CD4-positive, alpha-beta memory T cell (primary cell): ENCODE measurements at regions not wholly inside any gene's neighbourhood (a gene's known extent, or its start where the extent isn't known, plus 50 kb on each side); places are given as distances from the start of the nearest gene placed in this dataset.

Experiments
- CTCF ChIA-PET: fragments of 350-600 bp; sonication (Branson Sonifier 250); formaldehyde crosslinking; loops from one replicate; lab custom pipeline; 2021; ENCODE audit warnings: inconsistent platforms; ENCODE audit not compliant: partially characterized antibody; lab: Charles Lee
- POLR2A ChIA-PET: fragments of 350-600 bp; sonication (Branson Sonifier 250); formaldehyde crosslinking; loops from one replicate; lab custom pipeline; 2021; ENCODE audit not compliant: partially characterized antibody; lab: Charles Lee
- DNase-seq, 5 donors: peaks; one replicate each; pipeline versions ENCODE4 v3.0.0 to v3.0.0-alpha.2; 2020 to 2022; ENCODE audit warnings: mixed read lengths in 1 of 5
- H3K27ac ChIP-seq: one replicate; pipeline ENCODE4 v1.7.0; 2013; ENCODE audit warnings: low read depth, low read length
- H3K27me3 ChIP-seq: 2 replicates; pipeline ENCODE4 v1.7.0; 2013; ENCODE audit warnings: mild to moderate bottlenecking, low read length, moderate library complexity; ENCODE audit not compliant: insufficient read depth
- H3K36me3 ChIP-seq: 2 replicates; pipeline ENCODE4 v1.7.0; 2013; ENCODE audit warnings: mild to moderate bottlenecking, low read length, moderate library complexity; ENCODE audit not compliant: insufficient read depth
- H3K4me1 ChIP-seq: 2 replicates; pipeline ENCODE4 v1.7.0; 2013; ENCODE audit warnings: mild to moderate bottlenecking, low read length, moderate library complexity; ENCODE audit not compliant: insufficient read depth
- H3K4me3 ChIP-seq, 2 donors: one replicate each; pipeline ENCODE4 v1.7.0; 2013; ENCODE audit warnings: low read length in 2 of 2, mild to moderate bottlenecking in 1 of 2
- H3K9me3 ChIP-seq, 2 donors: one replicate each; pipeline ENCODE4 v1.7.0; 2013; ENCODE audit warnings: low read length in 2 of 2, control low read depth in 1 of 2; ENCODE audit not compliant: control insufficient read depth in 1 of 2
- H3K27ac Mint-ChIP-seq, 7 donors: one replicate each; pipeline ENCODE4 v1.8.0; 2020 to 2021; ENCODE audit warnings: mixed read lengths in 7 of 7, mild to moderate bottlenecking in 6 of 7, inconsistent platforms in 3 of 7, moderate library complexity in 3 of 7
- H3K27me3 Mint-ChIP-seq, 2 donors: one replicate each; pipeline ENCODE4 v1.8.0; 2020 to 2021; ENCODE audit warnings: mixed read lengths in 2 of 2
- H3K36me3 Mint-ChIP-seq, 2 donors: one replicate each; pipeline ENCODE4 v1.8.0; 2020 to 2021; ENCODE audit warnings: mixed read lengths in 2 of 2, inconsistent platforms in 1 of 2, mild to moderate bottlenecking in 1 of 2
- H3K4me1 Mint-ChIP-seq, 4 donors: one replicate each; pipeline ENCODE4 v1.8.0; 2020 to 2021; ENCODE audit warnings: mixed read lengths in 4 of 4, mild to moderate bottlenecking in 1 of 4
- H3K4me3 Mint-ChIP-seq, 8 donors: one replicate each; pipeline ENCODE4 v1.8.0; 2020 to 2021; ENCODE audit warnings: mixed read lengths in 8 of 8, mild to moderate bottlenecking in 7 of 8, moderate library complexity in 6 of 8, inconsistent platforms in 3 of 8
- H3K9me3 Mint-ChIP-seq, 8 donors: one replicate each; pipeline ENCODE4 v1.8.0; 2020 to 2021; ENCODE audit warnings: mixed read lengths in 8 of 8, mild to moderate bottlenecking in 5 of 8, inconsistent platforms in 3 of 8, moderate library complexity in 1 of 8
- intact Hi-C: fragments of 100-400 bp; cut with micrococcal nuclease; formaldehyde crosslinking; loops from one replicate; pipeline ENCODE4 v1.15.1; 2023

DNA sequence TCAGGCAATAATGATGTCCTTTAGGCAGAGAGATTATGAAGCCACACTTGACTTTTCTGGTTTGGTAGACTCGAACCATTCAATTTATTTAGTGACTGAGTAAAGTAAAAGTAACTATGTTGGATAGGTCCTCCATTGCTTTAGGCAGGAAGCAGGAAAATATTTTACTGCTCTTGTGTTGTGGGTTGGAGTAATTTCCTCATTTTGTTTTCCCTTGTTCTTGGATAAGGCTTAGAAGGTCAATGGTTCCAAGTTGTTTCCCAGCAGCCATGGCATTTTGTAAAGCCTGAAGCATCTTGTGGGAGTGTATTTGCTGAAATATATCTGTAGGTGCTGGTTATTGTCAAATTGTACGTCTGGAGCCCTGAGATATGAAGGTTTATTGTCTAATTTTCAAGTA lies 161.2 kb upstream of the SLC38A2 start:
- no peaks in the 10 kb centered on the region for H3K4me1 Mint-ChIP-seq
- H3K4me1 ChIP-seq = no peaks in the 10 kb centered on the region
- no peak overlapping the region for H3K27ac Mint-ChIP-seq
- H3K36me3 Mint-ChIP-seq = no peaks in the 10 kb centered on the region
- intact Hi-C loops = no loop called here
- no peaks in the 10 kb centered on the region for H3K27me3 Mint-ChIP-seq
- no peak overlapping the region for H3K4me3 ChIP-seq
- ChIA-PET CTCF (interaction anchor here (1.4 kb wide), 1 partner anchor 180 kb away, joined by 3 read pairs; no protein-coding TSS in a partner anchor), POLR2A (no interaction called here)
- peaks cover 0 to 6% (median 1%) of the 10 kb centered on the region in 8 donors for H3K9me3 Mint-ChIP-seq
- DNase-seq = no peak
- no peaks in the 10 kb centered on the region for H3K9me3 ChIP-seq
- H3K27ac ChIP-seq = no peak overlapping the region
- H3K27me3 ChIP-seq = no peaks in the 10 kb centered on the region
- H3K36me3 ChIP-seq = no peaks in the 10 kb centered on the region
- no peak overlapping the region for H3K4me3 Mint-ChIP-seq

GRCh38 chr12:46531804-46532203 lies 159.2 kb upstream of the SLC38A2 start:
- H3K27me3 Mint-ChIP-seq = no peaks in the 10 kb centered on the region
- H3K4me1 ChIP-seq = no peaks in the 10 kb centered on the region
- H3K9me3 ChIP-seq = no peaks in the 10 kb centered on the region
- no peaks in the 10 kb centered on the region for H3K36me3 ChIP-seq
- no peaks in the 10 kb centered on the region for H3K27me3 ChIP-seq
- no peak overlapping the region for H3K4me3 ChIP-seq
- DNase-seq = no peak
- no peaks in the 10 kb centered on the region for H3K4me1 Mint-ChIP-seq
- H3K27ac Mint-ChIP-seq = no peak overlapping the region
- CTCF ChIA-PET = interaction anchor here (1.0 to 1.2 kb wide), 2 partner anchors 15 to 87 kb away, joined by 3 to 4 read pairs; no protein-coding TSS in a partner anchor
- H3K9me3 Mint-ChIP-seq = peaks cover 0 to 12% (median 1%) of the 10 kb centered on the region in 8 donors
- H3K4me3 Mint-ChIP-seq = no peak overlapping the region
- POLR2A ChIA-PET = no interaction called here
- intact Hi-C loops = no loop called here
- H3K27ac ChIP-seq = no peak overlapping the region
- peaks cover 0 to 3% of the 10 kb centered on the region in 2 donors for H3K36me3 Mint-ChIP-seq

DNA sequence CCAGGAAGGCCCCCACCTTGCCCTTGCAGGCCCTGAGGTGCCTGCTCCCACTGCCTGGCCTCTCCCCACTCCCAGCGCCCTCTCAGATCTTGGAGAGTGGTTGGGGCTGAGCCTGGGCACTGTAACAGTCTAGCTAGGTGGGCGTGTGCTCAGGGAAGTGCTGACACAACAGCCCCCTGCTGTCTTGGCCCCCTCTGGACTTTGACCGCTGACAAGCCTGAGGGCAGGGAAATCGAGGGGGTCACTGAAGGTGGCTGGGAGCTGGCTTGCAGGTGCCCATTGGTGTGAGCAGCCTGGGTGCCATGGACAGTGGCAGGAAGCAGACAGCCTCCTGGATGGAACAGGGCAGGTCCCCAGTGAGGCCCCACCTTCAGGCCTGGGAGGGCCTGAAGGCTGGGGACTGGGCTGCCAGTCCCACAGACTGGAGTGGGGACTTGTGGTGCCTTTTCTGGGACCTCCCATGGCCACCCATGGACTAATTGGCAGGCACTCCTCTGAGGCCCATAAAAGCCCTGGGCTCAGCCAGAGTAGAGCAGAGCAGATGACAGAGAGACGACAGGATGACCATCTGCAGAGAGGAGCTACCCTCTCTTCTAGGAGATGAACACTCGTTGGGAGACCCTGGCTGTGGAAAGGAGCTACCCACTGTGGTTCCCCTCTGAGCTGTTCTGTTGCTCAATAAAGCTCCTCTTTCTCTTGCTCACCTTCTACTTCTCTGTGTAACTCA lies 158.6 kb upstream of the SLC38A2 start:
- Histone ChIP-seq H3K27ac (no peak overlapping the region), H3K9me3 (no peaks in the 10 kb centered on the region), H3K4me1 (no peaks in the 10 kb centered on the region), H3K27me3 (no peaks in the 10 kb centered on the region), H3K36me3 (no peaks in the 10 kb centered on the region), H3K4me3 (no peak overlapping the region)
- peaks cover 0 to 3% of the 10 kb centered on the region in 2 donors for H3K36me3 Mint-ChIP-seq
- ChIA-PET CTCF (interaction anchor here (1.0 to 1.2 kb wide), 2 partner anchors 15 to 87 kb away, joined by 3 to 4 read pairs; no protein-coding TSS in a partner anchor), POLR2A (no interaction called here)
- no peak overlapping the region for H3K4me3 Mint-ChIP-seq
- peak in 1 of 5 donors; percentile 18 for DNase-seq
- H3K9me3 Mint-ChIP-seq = peaks cover 0 to 12% (median 1%) of the 10 kb centered on the region in 8 donors
- no peaks in the 10 kb centered on the region for H3K27me3 Mint-ChIP-seq
- H3K4me1 Mint-ChIP-seq = no peaks in the 10 kb centered on the region
- intact Hi-C loops = no loop called here
- H3K27ac Mint-ChIP-seq = no peak overlapping the region

DNA sequence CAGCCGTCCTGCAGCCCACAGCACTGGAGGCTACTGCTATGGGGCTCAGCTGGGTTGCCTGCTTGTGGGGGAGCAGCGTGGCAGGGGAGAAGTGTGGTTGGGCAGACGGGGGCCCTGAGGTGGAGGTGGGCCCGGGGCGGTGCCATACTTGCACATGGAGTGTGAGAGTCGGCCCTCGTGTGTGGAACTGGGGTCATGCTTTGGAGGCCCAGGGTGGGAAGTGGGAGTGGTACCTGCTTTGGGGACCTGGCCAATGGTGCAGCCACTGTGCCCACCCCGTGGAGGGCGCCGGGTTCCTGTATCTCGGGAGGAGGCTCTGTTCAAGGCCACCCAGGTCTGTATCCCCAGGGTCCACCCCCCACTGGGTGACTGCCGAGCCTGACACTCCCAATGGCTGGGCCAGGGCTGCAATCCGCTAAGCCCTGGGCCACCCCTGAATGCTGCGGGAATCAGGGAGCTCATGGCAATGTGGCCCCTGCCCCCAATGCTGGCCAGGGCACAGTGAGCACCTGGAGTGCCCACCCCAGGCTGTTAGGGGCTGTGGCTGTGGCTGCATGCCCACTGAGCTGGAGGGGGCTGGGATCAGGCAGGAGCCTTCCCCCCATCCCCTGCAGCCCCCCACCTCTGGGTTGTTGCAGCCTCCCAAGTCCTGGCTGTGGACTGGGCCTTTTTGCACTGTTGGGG lies 157.9 kb upstream of the SLC38A2 start:
- Mint-ChIP-seq H3K27me3 (no peaks in the 10 kb centered on the region), H3K4me1 (peaks cover 0 to 2% (median 0%) of the 10 kb centered on the region in 4 donors), H3K4me3 (no peak overlapping the region), H3K27ac (no peak overlapping the region), H3K9me3 (peaks cover 0 to 12% (median 1%) of the 10 kb centered on the region in 8 donors), H3K36me3 (peaks cover 0 to 3% of the 10 kb centered on the region in 2 donors)
- ChIA-PET CTCF (interaction anchor here (0.6 kb wide), 1 partner anchor 16 kb away, joined by 4 read pairs; no protein-coding TSS in a partner anchor), POLR2A (no interaction called here)
- H3K4me1 ChIP-seq = no peaks in the 10 kb centered on the region
- no peaks in the 10 kb centered on the region for H3K36me3 ChIP-seq
- peak in 1 of 5 donors; percentile 21 for DNase-seq
- no peaks in the 10 kb centered on the region for H3K9me3 ChIP-seq
- no peak overlapping the region for H3K27ac ChIP-seq
- H3K4me3 ChIP-seq = no peak overlapping the region
- H3K27me3 ChIP-seq = no peaks in the 10 kb centered on the region
- intact Hi-C loops = no loop called here

GRCh38 chr12:46526233-46526632 lies 153.7 kb upstream of the SLC38A2 start:
- Mint-ChIP-seq H3K4me1 (peaks cover 16 to 32% (median 25%) of the 10 kb centered on the region in 4 donors), H3K27me3 (no peaks in the 10 kb centered on the region), H3K9me3 (peaks cover 0 to 12% (median 1%) of the 10 kb centered on the region in 8 donors), H3K36me3 (peaks cover 0 to 3% of the 10 kb centered on the region in 2 donors), H3K27ac (no peak overlapping the region), H3K4me3 (peak overlapping the region in 1 of 8 donors; percentile 20)
- CTCF ChIA-PET = interaction anchor here (1.1 kb wide), 1 partner anchor 11 kb away, joined by 3 read pairs; no protein-coding TSS in a partner anchor
- no peaks in the 10 kb centered on the region for H3K9me3 ChIP-seq
- H3K4me1 ChIP-seq = peaks cover 18% of the 10 kb centered on the region
- intact Hi-C loops = no loop called here
- H3K27me3 ChIP-seq = no peaks in the 10 kb centered on the region
- H3K4me3 ChIP-seq = no peak overlapping the region
- DNase-seq = no peak
- H3K36me3 ChIP-seq = no peaks in the 10 kb centered on the region
- no peak overlapping the region for H3K27ac ChIP-seq
- POLR2A ChIA-PET = interaction anchor here (1.0 kb wide), 1 partner anchor 155 kb away, joined by 3 read pairs; no protein-coding TSS in a partner anchor

GRCh38 chr12:46524778-46525177 lies 152.2 kb upstream of the SLC38A2 start:
- peaks cover 16 to 32% (median 25%) of the 10 kb centered on the region in 4 donors for H3K4me1 Mint-ChIP-seq
- no peak for DNase-seq
- intact Hi-C loops = loop anchor here (5.0 kb wide), 1 partner anchor 152 kb away; the partner anchor contains the start of gene SLC38A2
- Histone ChIP-seq H3K36me3 (no peaks in the 10 kb centered on the region), H3K9me3 (no peaks in the 10 kb centered on the region), H3K27ac (no peak overlapping the region), H3K27me3 (no peaks in the 10 kb centered on the region), H3K4me3 (no peak overlapping the region), H3K4me1 (peaks cover 18% of the 10 kb centered on the region)
- ChIA-PET POLR2A (interaction anchor here (0.8 to 2.4 kb wide), 11 partner anchors 10 to 157 kb away, joined by 3 to 25 read pairs (median 8); partner anchors contain the start of gene SLC38A2), CTCF (interaction anchor here (1.5 to 2.5 kb wide), 3 partner anchors 93 to 154 kb away, joined by 3 to 12 read pairs (median 10); no protein-coding TSS in a partner anchor)
- no peaks in the 10 kb centered on the region for H3K27me3 Mint-ChIP-seq
- peaks cover 0 to 3% of the 10 kb centered on the region in 2 donors for H3K36me3 Mint-ChIP-seq
- peak overlapping the region; percentile 66 to 95 (median 94) for H3K27ac Mint-ChIP-seq
- H3K4me3 Mint-ChIP-seq = peak overlapping the region in 4 of 8 donors; percentile 0 to 79 (median 7)
- H3K9me3 Mint-ChIP-seq = peaks cover 0 to 12% (median 1%) of the 10 kb centered on the region in 8 donors
